Activated B cell treated with CpG ODN at 0.5 μM for 24 hours (primary cell): ENCODE measurements at regions not wholly inside any gene's neighbourhood (a gene's known extent, or its start where the extent isn't known, plus 50 kb on each side); places are given as distances from the start of the nearest gene placed in this dataset.

Source experiments
- ATAC-seq: fragments of 200-7000 bp; cut with Tn5 transposase; one replicate; pipeline ENCODE4 v1.10.0; 2021; ENCODE audit warnings: low read depth, mild to moderate bottlenecking, moderate library complexity
- CTCF ChIA-PET: fragments of 350-600 bp; sonication (Branson Sonifier 250); formaldehyde crosslinking; loops from one replicate; lab custom pipeline; 2021; ENCODE audit warnings: antibody characterized with exemption; lab: Charles Lee
- POLR2A ChIA-PET: fragments of 350-600 bp; sonication (Branson Sonifier 250); formaldehyde crosslinking; loops from one replicate; lab custom pipeline; 2021; ENCODE audit warnings: antibody characterized with exemption; lab: Charles Lee
- DNase-seq: peaks from one replicate; pipeline ENCODE4 v3.0.0; 2022
- H3K27ac Mint-ChIP-seq: one replicate; pipeline ENCODE4 v1.8.0; 2020; ENCODE audit warnings: mixed read lengths
- H3K27me3 Mint-ChIP-seq: one replicate; pipeline ENCODE4 v1.8.0; 2021; ENCODE audit warnings: mixed read lengths
- H3K36me3 Mint-ChIP-seq: one replicate; pipeline ENCODE4 v1.8.0; 2021; ENCODE audit warnings: low read depth, mixed read lengths
- H3K4me1 Mint-ChIP-seq: one replicate; pipeline ENCODE4 v1.8.0; 2021; ENCODE audit warnings: mixed read lengths
- H3K4me3 Mint-ChIP-seq: one replicate; pipeline ENCODE4 v1.8.0; 2020; ENCODE audit warnings: mild to moderate bottlenecking, mixed read lengths
- H3K9me3 Mint-ChIP-seq: one replicate; pipeline ENCODE4 v1.8.0; 2020; ENCODE audit warnings: mixed read lengths
- CTCF ChIP-seq: fragments of 200-600 bp; IDR thresholded peaks from one replicate; pipeline ENCODE4 v1.8.0; 2022; ENCODE audit warnings: antibody characterized with exemption, mild to moderate bottlenecking
- intact Hi-C: fragments of 100-400 bp; cut with micrococcal nuclease; formaldehyde crosslinking; loops from one replicate; pipeline ENCODE4 v1.15.1; 2024

DNA sequence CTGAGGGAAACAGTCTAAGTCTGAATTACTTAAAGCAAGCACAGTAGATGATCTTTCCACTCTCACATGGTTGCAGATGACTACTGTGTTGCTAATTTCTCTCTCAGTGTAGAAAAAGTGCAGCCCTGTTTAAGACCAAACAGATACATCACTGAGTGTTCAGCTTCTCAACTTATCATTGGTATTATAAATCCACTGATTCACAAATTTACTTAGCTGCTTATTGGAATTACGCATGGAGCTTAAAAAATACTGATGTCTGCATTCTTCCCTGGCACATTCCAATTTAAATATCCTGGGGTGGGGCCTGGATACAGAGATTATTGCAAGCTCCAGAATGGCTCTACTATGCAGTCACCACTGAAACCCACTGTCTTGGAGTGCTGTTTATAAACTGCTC is 411.2 kb downstream of the RND3 start:
- Mint-ChIP-seq H3K27ac (no peak overlapping the region), H3K36me3 (no peaks in the 10 kb centered on the region), H3K4me3 (no peak overlapping the region), H3K4me1 (no peaks in the 10 kb centered on the region), H3K9me3 (peaks cover 8% of the 10 kb centered on the region), H3K27me3 (no peaks in the 10 kb centered on the region)
- ATAC-seq (no peak), DNase-seq (no peak)
- intact Hi-C loops: no loop called here
- CTCF ChIA-PET: no interaction called here
- POLR2A ChIA-PET: no interaction called here
- TF ChIP-seq CTCF: no peak

DNA sequence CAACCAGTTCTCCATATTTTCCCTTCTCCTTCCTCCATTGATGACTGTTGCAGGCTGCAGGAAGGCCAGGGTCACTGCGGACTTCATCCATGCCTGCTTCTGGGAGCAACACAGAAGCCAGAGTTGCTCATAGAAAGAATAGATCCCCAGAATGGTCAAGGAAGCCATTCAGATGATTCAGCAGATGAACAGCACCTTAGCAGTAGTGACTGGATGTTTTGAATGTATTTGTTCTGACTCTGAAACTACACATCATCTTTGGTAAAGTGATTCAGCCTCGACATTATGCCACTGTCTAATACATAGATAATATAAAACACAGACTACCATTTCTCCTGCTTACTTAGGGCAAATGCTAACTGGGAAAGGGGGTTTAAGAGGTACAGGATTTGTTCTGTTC is 411.6 kb downstream of the RND3 start:
- POLR2A ChIA-PET: no interaction called here
- DNase-seq: no peak
- intact Hi-C loops: no loop called here

GRCh38 chr2:150066490-150066889 is 421.0 kb downstream of the RND3 start:
- TF ChIP-seq CTCF: no peak
- intact Hi-C loops: no loop called here
- no peaks in the 10 kb centered on the region for H3K4me1 Mint-ChIP-seq
- no peaks in the 10 kb centered on the region for H3K27me3 Mint-ChIP-seq
- no peaks in the 10 kb centered on the region for H3K36me3 Mint-ChIP-seq
- ATAC-seq (no peak), DNase-seq (no peak)
- no peak overlapping the region for H3K4me3 Mint-ChIP-seq
- POLR2A ChIA-PET: no interaction called here
- CTCF ChIA-PET: no interaction called here
- H3K27ac Mint-ChIP-seq: no peak overlapping the region
- H3K9me3 Mint-ChIP-seq: peaks cover 2% of the 10 kb centered on the region

More for the DNA sequence above, 411.6 kb downstream of the RND3 start:
- Mint-ChIP-seq H3K4me3 (no peak overlapping the region), H3K27ac (no peak overlapping the region), H3K4me1 (no peaks in the 10 kb centered on the region), H3K27me3 (no peaks in the 10 kb centered on the region), H3K36me3 (no peaks in the 10 kb centered on the region), H3K9me3 (peaks cover 8% of the 10 kb centered on the region)
- CTCF ChIA-PET: no interaction called here
- no peak for ATAC-seq
- TF ChIP-seq CTCF: no peak

- Mint-ChIP-seq H3K27me3 (no peaks in the 10 kb centered on the region), H3K36me3 (no peaks in the 10 kb centered on the region), H3K4me3 (no peak overlapping the region), H3K4me1 (no peaks in the 10 kb centered on the region), H3K27ac (no peak overlapping the region), H3K9me3 (peaks cover 2% of the 10 kb centered on the region)
- no peak for DNase-seq
- intact Hi-C loops: no loop called here
- ChIA-PET CTCF (no interaction called here), POLR2A (no interaction called here)
- TF ChIP-seq CTCF: no peak
- ATAC-seq: no peak
Measured at GRCh38 chr2:150063931-150064548, 423.4 kb downstream of the RND3 start.

GRCh38 chr2:150063432-150063889 is 424.0 kb downstream of the RND3 start:
- TF ChIP-seq CTCF: no peak
- H3K4me3 Mint-ChIP-seq: no peak overlapping the region
- no peak overlapping the region for H3K27ac Mint-ChIP-seq
- intact Hi-C loops: no loop called here
- no peaks in the 10 kb centered on the region for H3K4me1 Mint-ChIP-seq
- no peak for ATAC-seq
- CTCF ChIA-PET: no interaction called here
- no peak for DNase-seq
- H3K36me3 Mint-ChIP-seq: no peaks in the 10 kb centered on the region
- H3K27me3 Mint-ChIP-seq: no peaks in the 10 kb centered on the region
- H3K9me3 Mint-ChIP-seq: peaks cover 2% of the 10 kb centered on the region
- POLR2A ChIA-PET: no interaction called here
